ENCODE measurements at regions not wholly inside any gene's neighbourhood (a gene's known extent, or its start where the extent isn't known, plus 50 kb on each side); places are given as distances from the start of the nearest gene placed in this dataset.

DNA sequence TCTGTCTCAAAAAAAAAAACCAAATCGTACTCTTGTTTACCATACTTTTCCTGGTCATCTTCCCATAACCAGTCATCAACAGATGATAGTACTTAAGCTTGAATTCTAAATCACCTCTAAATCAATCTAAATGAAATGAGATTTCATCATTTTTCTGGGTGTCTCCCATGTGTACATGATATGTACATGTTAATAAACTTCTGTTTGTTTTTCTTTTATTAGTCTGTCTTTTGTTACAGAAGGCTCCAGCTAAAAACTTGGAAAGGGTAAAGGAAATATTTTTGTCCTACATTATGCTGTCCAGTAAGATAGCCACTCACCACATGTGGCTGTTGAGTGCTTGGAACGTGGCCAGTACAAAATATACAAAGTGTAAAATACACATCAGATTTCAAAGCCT, 78.7 kb upstream of the MSH6 start:
- TF ChIP-seq, protein P1, sequence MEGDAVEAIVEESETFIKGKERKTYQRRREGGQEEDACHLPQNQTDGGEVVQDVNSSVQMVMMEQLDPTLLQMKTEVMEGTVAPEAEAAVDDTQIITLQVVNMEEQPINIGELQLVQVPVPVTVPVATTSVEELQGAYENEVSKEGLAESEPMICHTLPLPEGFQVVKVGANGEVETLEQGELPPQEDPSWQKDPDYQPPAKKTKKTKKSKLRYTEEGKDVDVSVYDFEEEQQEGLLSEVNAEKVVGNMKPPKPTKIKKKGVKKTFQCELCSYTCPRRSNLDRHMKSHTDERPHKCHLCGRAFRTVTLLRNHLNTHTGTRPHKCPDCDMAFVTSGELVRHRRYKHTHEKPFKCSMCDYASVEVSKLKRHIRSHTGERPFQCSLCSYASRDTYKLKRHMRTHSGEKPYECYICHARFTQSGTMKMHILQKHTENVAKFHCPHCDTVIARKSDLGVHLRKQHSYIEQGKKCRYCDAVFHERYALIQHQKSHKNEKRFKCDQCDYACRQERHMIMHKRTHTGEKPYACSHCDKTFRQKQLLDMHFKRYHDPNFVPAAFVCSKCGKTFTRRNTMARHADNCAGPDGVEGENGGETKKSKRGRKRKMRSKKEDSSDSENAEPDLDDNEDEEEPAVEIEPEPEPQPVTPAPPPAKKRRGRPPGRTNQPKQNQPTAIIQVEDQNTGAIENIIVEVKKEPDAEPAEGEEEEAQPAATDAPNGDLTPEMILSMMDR (IDR thresholded peaks at IDR 0.05), result no peak
- TF ChIP-seq POLR2A (IDR thresholded peaks at IDR 0.05) (no peak), POLR2AphosphoS5 (IDR thresholded peaks at IDR 0.05; ENCODE audit: insufficient read depth in 1 of 2, low read depth in 1 of 2) (no peak)

All from vagina (tissue), 2 donors.